RWPE2 (cell line): ENCODE measurements at regions not wholly inside any gene's neighbourhood (a gene's known extent, or its start where the extent isn't known, plus 50 kb on each side); places are given as distances from the start of the nearest gene placed in this dataset.

Experiments used
- ATAC-seq: fragments of 200-7000 bp; cut with Tn5 transposase; 3 replicates; pipeline ENCODE4 v1.9.1; 2021; ENCODE audit warnings: low read depth
- DNase-seq: peaks from one replicate; pipeline ENCODE4 v3.0.0-alpha.2; 2020; ENCODE audit warnings: low spot score
- H3K27ac ChIP-seq: fragments of 450-650 bp; 2 replicates; pipeline ENCODE4 v1.5.1; 2017; ENCODE audit warnings: mild to moderate bottlenecking; ENCODE audit not compliant: poor library complexity, severe bottlenecking
- H3K27me3 ChIP-seq: fragments of 250-450 bp; sonication (Bioruptor Pico); 2 replicates; pipeline ENCODE4 v1.5.1; 2021; ENCODE audit warnings: mild to moderate bottlenecking, moderate library complexity; ENCODE audit not compliant: insufficient read depth, poor library complexity, severe bottlenecking
- H3K36me3 ChIP-seq: fragments of 250-450 bp; sonication (Bioruptor Pico); 2 replicates; pipeline ENCODE4 v1.5.1; 2020; ENCODE audit warnings: low read depth, mild to moderate bottlenecking, moderate library complexity
- H3K4me1 ChIP-seq: fragments of 250-450 bp; sonication (Bioruptor Pico); 2 replicates; pipeline ENCODE4 v1.5.1; 2021; ENCODE audit warnings: mild to moderate bottlenecking, moderate library complexity; ENCODE audit not compliant: insufficient read depth, poor library complexity, severe bottlenecking
- H3K4me3 ChIP-seq: fragments of 250-450 bp; sonication (Bioruptor Pico); 2 replicates; pipeline ENCODE4 v1.5.1; 2021; ENCODE audit warnings: mild to moderate bottlenecking, moderate library complexity; ENCODE audit not compliant: severe bottlenecking
- H3K9me3 ChIP-seq: fragments of 250-450 bp; sonication (Bioruptor Pico); 2 replicates; pipeline ENCODE4 v1.5.1; 2021; ENCODE audit warnings: mild to moderate bottlenecking, moderate library complexity; ENCODE audit not compliant: severe bottlenecking
- TF ChIP-seq, protein P1 (sequence below): fragments of 450-650 bp; IDR thresholded peaks from one replicate; pipeline ENCODE4 v1.5.1; 2017; ENCODE audit warnings: mild to moderate bottlenecking, moderate library complexity; ENCODE audit not compliant: poor library complexity, severe bottlenecking

DNA sequence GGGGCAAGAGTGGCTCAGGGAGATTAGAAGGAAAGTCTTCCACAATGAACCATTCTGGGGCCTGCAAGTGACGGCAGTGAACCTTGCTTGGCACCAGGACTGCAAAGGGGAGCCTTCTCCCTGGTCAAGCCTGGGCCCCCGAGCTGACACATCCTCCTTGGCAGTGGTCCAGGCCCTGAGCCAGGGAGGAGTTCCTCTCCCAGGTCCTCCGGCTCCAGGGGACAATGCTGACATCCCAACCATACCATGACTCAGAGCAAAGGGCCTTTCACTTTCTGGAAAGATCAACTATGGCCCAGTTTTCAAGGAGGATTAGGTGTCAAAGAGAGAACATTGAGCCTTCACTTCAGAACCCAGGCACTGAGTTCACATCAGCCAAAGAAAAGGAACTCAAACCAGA lies 756.5 kb upstream of the TBX3 start:
- peak; percentile 66 for ATAC-seq
- H3K27ac ChIP-seq: no peak overlapping the region

DNA sequence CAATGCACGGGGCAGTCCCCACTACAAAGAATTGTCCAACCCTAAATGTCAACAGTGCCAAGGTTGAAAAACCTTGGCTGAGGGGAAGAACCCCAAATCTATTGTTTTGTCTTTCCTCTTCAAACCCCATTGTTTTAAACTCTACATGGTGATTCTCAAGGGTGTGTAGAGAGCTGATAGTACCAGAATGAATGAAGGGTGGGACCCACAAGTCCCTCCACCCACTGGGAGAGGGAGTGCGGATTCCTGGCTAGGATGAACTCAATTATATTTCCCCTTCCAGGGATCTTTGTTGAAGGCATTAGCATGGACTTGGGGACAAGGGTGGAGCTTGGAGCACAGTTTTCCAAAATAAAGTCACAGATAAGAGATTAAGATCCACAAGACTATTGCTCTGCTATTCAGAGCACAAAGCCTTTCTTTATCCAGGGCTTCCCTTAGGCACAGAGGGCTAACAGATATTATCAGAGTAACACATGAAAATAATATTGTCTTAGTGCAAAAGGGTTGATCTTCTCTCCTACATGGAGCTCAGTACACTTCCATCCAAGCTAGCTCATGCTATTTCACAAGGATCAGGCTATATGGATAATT lies 755.1 kb upstream of the TBX3 start:
- H3K36me3 ChIP-seq: no peaks in the 10 kb centered on the region
- H3K27ac ChIP-seq: no peak overlapping the region
- peaks cover 3% of the 10 kb centered on the region for H3K4me1 ChIP-seq
- TF ChIP-seq, protein P1, sequence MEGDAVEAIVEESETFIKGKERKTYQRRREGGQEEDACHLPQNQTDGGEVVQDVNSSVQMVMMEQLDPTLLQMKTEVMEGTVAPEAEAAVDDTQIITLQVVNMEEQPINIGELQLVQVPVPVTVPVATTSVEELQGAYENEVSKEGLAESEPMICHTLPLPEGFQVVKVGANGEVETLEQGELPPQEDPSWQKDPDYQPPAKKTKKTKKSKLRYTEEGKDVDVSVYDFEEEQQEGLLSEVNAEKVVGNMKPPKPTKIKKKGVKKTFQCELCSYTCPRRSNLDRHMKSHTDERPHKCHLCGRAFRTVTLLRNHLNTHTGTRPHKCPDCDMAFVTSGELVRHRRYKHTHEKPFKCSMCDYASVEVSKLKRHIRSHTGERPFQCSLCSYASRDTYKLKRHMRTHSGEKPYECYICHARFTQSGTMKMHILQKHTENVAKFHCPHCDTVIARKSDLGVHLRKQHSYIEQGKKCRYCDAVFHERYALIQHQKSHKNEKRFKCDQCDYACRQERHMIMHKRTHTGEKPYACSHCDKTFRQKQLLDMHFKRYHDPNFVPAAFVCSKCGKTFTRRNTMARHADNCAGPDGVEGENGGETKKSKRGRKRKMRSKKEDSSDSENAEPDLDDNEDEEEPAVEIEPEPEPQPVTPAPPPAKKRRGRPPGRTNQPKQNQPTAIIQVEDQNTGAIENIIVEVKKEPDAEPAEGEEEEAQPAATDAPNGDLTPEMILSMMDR: no peak
- H3K4me3 ChIP-seq: no peak overlapping the region
- H3K9me3 ChIP-seq: no peaks in the 10 kb centered on the region
- H3K27me3 ChIP-seq: no peaks in the 10 kb centered on the region
- no peak for DNase-seq
- ATAC-seq: no peak

More for the DNA sequence above, 756.5 kb upstream of the TBX3 start:
- H3K4me1 ChIP-seq: peaks cover 3% of the 10 kb centered on the region
- TF ChIP-seq, protein P1: no peak
- no peaks in the 10 kb centered on the region for H3K27me3 ChIP-seq
- H3K36me3 ChIP-seq: no peaks in the 10 kb centered on the region
- DNase-seq: peak; percentile 76
- no peaks in the 10 kb centered on the region for H3K9me3 ChIP-seq
- H3K4me3 ChIP-seq: no peak overlapping the region

DNA sequence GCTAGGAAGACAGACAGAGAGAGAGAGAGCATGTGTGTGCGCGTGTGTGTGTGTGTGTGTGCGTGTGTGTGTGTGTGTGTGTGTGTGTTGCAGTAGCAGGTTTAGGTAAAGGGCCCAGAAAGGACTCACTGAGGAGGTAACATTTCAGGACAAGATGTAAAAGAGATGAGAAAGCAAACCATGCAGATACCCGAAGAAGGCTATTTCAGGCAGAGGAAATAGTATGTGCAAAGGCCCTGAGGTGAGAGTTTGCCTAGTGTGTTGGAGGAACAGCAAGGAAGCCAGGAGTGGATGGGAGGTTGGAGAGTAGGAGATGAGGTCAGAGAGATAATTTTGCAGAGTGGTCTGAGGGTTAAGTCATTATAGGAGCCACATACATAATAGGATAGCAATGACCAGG lies 754.3 kb upstream of the TBX3 start:
- H3K36me3 ChIP-seq: no peaks in the 10 kb centered on the region
- no peaks in the 10 kb centered on the region for H3K9me3 ChIP-seq
- H3K27ac ChIP-seq: no peak overlapping the region
- H3K27me3 ChIP-seq: no peaks in the 10 kb centered on the region
- H3K4me1 ChIP-seq: peaks cover 3% of the 10 kb centered on the region
- ATAC-seq (no peak), DNase-seq (no peak)
- TF ChIP-seq, protein P1: no peak
- H3K4me3 ChIP-seq: no peak overlapping the region

DNA sequence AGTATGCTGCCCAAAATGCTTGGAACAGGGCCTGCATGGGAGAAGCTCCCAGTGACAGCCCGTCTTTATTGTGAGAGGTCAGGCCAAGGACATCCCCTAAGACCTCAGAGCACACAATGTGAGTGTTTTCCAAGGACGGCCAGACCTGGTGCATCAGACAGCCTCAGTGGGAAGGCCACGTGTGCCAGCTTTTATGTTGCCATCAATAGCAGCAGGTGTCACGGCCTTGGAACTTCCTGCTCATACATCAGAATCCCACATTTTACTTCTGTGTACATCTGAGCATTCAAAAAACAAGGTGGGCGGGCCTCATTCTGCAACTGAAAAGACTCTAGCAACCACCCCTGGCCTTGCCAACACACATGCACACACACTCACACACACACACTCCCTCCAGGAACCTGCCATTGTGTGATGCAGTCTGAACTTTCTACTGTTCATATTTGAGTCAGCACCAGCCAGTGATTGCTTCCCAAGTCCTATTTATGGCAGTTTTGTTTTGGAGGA lies 753.1 kb upstream of the TBX3 start:
- no peaks in the 10 kb centered on the region for H3K9me3 ChIP-seq
- no peaks in the 10 kb centered on the region for H3K36me3 ChIP-seq
- DNase-seq (no peak), ATAC-seq (no peak)
- H3K4me3 ChIP-seq: no peak overlapping the region
- TF ChIP-seq, protein P1: no peak
- no peak overlapping the region for H3K27ac ChIP-seq
- peaks cover 3% of the 10 kb centered on the region for H3K4me1 ChIP-seq
- H3K27me3 ChIP-seq: no peaks in the 10 kb centered on the region

DNA sequence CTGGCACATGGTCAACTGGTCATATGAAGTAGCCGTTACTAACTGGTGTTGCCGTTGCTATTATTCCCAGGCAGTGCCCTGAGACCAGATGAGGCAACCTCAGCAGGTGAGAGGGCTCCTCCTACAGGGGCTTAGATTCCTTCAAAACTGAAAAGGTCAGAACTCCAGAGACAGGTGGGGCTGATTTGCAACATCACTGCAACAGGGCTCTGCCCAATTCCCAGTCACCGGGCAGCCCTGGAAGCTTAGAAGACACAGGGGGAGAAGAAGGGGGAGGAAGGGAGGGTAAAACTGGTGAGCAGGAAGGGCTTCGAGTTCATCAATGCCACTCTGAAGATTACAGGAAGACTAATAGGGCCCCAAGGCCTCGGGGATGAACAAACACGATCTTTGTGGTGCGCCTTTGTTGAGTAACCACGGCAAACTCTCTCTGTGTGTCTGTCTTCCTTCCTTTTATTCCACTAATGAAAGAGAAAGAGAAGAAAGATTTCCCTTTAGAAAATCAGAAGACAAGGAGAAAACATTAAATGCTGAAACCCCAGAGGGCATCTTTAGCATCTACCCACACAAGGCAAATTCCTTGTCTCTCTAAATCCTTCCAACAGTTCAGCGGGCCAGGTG lies 749.1 kb upstream of the TBX3 start:
- TF ChIP-seq, protein P1: no peak
- no peak overlapping the region for H3K4me3 ChIP-seq
- no peak for DNase-seq
- H3K36me3 ChIP-seq: no peaks in the 10 kb centered on the region
- ATAC-seq: no peak
- no peak overlapping the region for H3K27ac ChIP-seq
- H3K4me1 ChIP-seq: no peaks in the 10 kb centered on the region
- no peaks in the 10 kb centered on the region for H3K9me3 ChIP-seq
- no peaks in the 10 kb centered on the region for H3K27me3 ChIP-seq
